ENCODE measurements at regions not wholly inside any gene's neighbourhood (a gene's known extent, or its start where the extent isn't known, plus 50 kb on each side); places are given as distances from the start of the nearest gene placed in this dataset.

GRCh38 chr5:124420952-124421351, 325.5 kb downstream of the ZNF608 start:
- no peak for TF ChIP-seq TAF1 (IDR thresholded peaks at IDR 0.05; ENCODE audit: borderline replicate concordance, insufficient read depth, low read length)
- no peak for TF ChIP-seq FOXP2 (optimal IDR thresholded peaks at IDR 0.05; ENCODE audit: borderline replicate concordance, extremely low read depth, extremely low read length, insufficient read depth)
- no peak for TF ChIP-seq POLR2AphosphoS5 (IDR thresholded peaks at IDR 0.05; ENCODE audit: low read depth, low read length)
- no peak for TF ChIP-seq SIN3A (IDR thresholded peaks at IDR 0.05; ENCODE audit: borderline replicate concordance, insufficient read depth, low read length)
- no peak for TF ChIP-seq REST (IDR thresholded peaks at IDR 0.05; ENCODE audit: insufficient read depth in 1 of 2, low read depth in 2 of 2, low read length in 2 of 2)

- TF ChIP-seq FOXP2 (optimal IDR thresholded peaks at IDR 0.05; ENCODE audit: borderline replicate concordance, extremely low read depth, extremely low read length, insufficient read depth) (no peak), TAF1 (IDR thresholded peaks at IDR 0.05; ENCODE audit: borderline replicate concordance, insufficient read depth, low read length) (no peak), REST (IDR thresholded peaks at IDR 0.05; ENCODE audit: insufficient read depth in 1 of 2, low read depth in 2 of 2, low read length in 2 of 2) (no peak)
Observed at GRCh38 chr5:124419531-124419930, 326.9 kb downstream of the ZNF608 start.

- no peak for TF ChIP-seq SIN3A (IDR thresholded peaks at IDR 0.05; ENCODE audit: borderline replicate concordance, insufficient read depth, low read length)
- no peak for TF ChIP-seq FOXP2 (optimal IDR thresholded peaks at IDR 0.05; ENCODE audit: borderline replicate concordance, extremely low read depth, extremely low read length, insufficient read depth)
- TF ChIP-seq POLR2AphosphoS5 (IDR thresholded peaks at IDR 0.05; ENCODE audit: low read depth, low read length), result no peak
- no peak for TF ChIP-seq TAF1 (IDR thresholded peaks at IDR 0.05; ENCODE audit: borderline replicate concordance, insufficient read depth, low read length)
- TF ChIP-seq REST (IDR thresholded peaks at IDR 0.05; ENCODE audit: insufficient read depth in 1 of 2, low read depth in 2 of 2, low read length in 2 of 2), result no peak
Observed at GRCh38 chr5:124418390-124418789, 328.0 kb downstream of the ZNF608 start.

- no peak for TF ChIP-seq TAF1 (IDR thresholded peaks at IDR 0.05; ENCODE audit: borderline replicate concordance, insufficient read depth, low read length)
- TF ChIP-seq POLR2AphosphoS5 (IDR thresholded peaks at IDR 0.05; ENCODE audit: low read depth, low read length), result no peak
- no peak for TF ChIP-seq FOXP2 (optimal IDR thresholded peaks at IDR 0.05; ENCODE audit: borderline replicate concordance, extremely low read depth, extremely low read length, insufficient read depth)
- TF ChIP-seq SIN3A (IDR thresholded peaks at IDR 0.05; ENCODE audit: borderline replicate concordance, insufficient read depth, low read length), result no peak
- TF ChIP-seq REST (IDR thresholded peaks at IDR 0.05; ENCODE audit: insufficient read depth in 1 of 2, low read depth in 2 of 2, low read length in 2 of 2), result no peak
Observed at GRCh38 chr5:124417196-124417595, 329.2 kb downstream of the ZNF608 start.

- TF ChIP-seq POLR2AphosphoS5 (IDR thresholded peaks at IDR 0.05; ENCODE audit: low read depth, low read length) (no peak), FOXP2 (optimal IDR thresholded peaks at IDR 0.05; ENCODE audit: borderline replicate concordance, extremely low read depth, extremely low read length, insufficient read depth) (no peak), TAF1 (IDR thresholded peaks at IDR 0.05; ENCODE audit: borderline replicate concordance, insufficient read depth, low read length) (no peak), SIN3A (IDR thresholded peaks at IDR 0.05; ENCODE audit: borderline replicate concordance, insufficient read depth, low read length) (no peak), REST (IDR thresholded peaks at IDR 0.05; ENCODE audit: insufficient read depth in 1 of 2, low read depth in 2 of 2, low read length in 2 of 2) (no peak)
Observed at GRCh38 chr5:124416627-124417026, 329.8 kb downstream of the ZNF608 start.
